ENCODE measurements at regions not wholly inside any gene's neighbourhood (a gene's known extent, or its start where the extent isn't known, plus 50 kb on each side); places are given as distances from the start of the nearest gene placed in this dataset.
"Not testable (repeated sequence)": the region's sequence is repeated elsewhere in the genome, so short reads cannot be mapped to it uniquely, and the experiment has no call there.

- no peaks in the 10 kb centered on the region for H3K36me3 Mint-ChIP-seq
- peaks cover 3% of the 10 kb centered on the region for H3K27me3 Mint-ChIP-seq
Observed at GRCh38 chr5:110977915-110978314, 93.6 kb upstream of the TSLP start.

GRCh38 chr5:110985882-110986281, 85.6 kb upstream of the TSLP start:
- H3K4me1 Mint-ChIP-seq (ENCODE audit: unreplicated experiment); DNase-seq (ENCODE audit: extremely low spot score, unreplicated experiment); H3K4me3 Mint-ChIP-seq; H3K36me3 Mint-ChIP-seq; H3K27me3 Mint-ChIP-seq; H3K27ac Mint-ChIP-seq; H3K9me3 Mint-ChIP-seq: not testable (repeated sequence)

More at GRCh38 chr5:110977915-110978314, 93.6 kb upstream of the TSLP start:
- no peak for TF ChIP-seq CTCF (conservative IDR thresholded peaks at IDR 0.05)
- Mint-ChIP-seq H3K4me1 (ENCODE audit: unreplicated experiment) (no peaks in the 10 kb centered on the region), H3K27ac (no peak overlapping the region), H3K9me3 (no peaks in the 10 kb centered on the region), H3K4me3 (no peak overlapping the region)
- DNase-seq (ENCODE audit: extremely low spot score, unreplicated experiment) = no peak

- H3K4me1 Mint-ChIP-seq (ENCODE audit: unreplicated experiment); H3K27ac Mint-ChIP-seq; H3K4me3 Mint-ChIP-seq; H3K9me3 Mint-ChIP-seq; H3K27me3 Mint-ChIP-seq; H3K36me3 Mint-ChIP-seq; DNase-seq (ENCODE audit: extremely low spot score, unreplicated experiment): not testable (repeated sequence)
Observed at GRCh38 chr5:110987573-110987972, 83.9 kb upstream of the TSLP start.

GRCh38 chr5:110996742-110997141, 74.8 kb upstream of the TSLP start:
- Mint-ChIP-seq H3K27me3 (peaks cover 14% of the 10 kb centered on the region), H3K36me3 (no peaks in the 10 kb centered on the region), H3K9me3 (peaks cover 9% of the 10 kb centered on the region), H3K4me3 (no peak overlapping the region), H3K4me1 (ENCODE audit: unreplicated experiment) (no peaks in the 10 kb centered on the region), H3K27ac (no peak overlapping the region)
- no peak for TF ChIP-seq CTCF (conservative IDR thresholded peaks at IDR 0.05)
- DNase-seq (ENCODE audit: extremely low spot score, unreplicated experiment) = no peak

- TF ChIP-seq CTCF (conservative IDR thresholded peaks at IDR 0.05) = no peak
- H3K4me1 Mint-ChIP-seq (ENCODE audit: unreplicated experiment) = no peaks in the 10 kb centered on the region
- DNase-seq (ENCODE audit: extremely low spot score, unreplicated experiment) = no peak
- no peak overlapping the region for H3K4me3 Mint-ChIP-seq
- H3K9me3 Mint-ChIP-seq = peaks cover 9% of the 10 kb centered on the region
- no peak overlapping the region for H3K27ac Mint-ChIP-seq
- peaks cover 12% of the 10 kb centered on the region for H3K27me3 Mint-ChIP-seq
- no peaks in the 10 kb centered on the region for H3K36me3 Mint-ChIP-seq
Observed at GRCh38 chr5:111002036-111002435, 69.5 kb upstream of the TSLP start.

- H3K27me3 Mint-ChIP-seq = peaks cover 9% of the 10 kb centered on the region
- no peak overlapping the region for H3K4me3 Mint-ChIP-seq
- TF ChIP-seq CTCF (conservative IDR thresholded peaks at IDR 0.05) = no peak
- H3K27ac Mint-ChIP-seq = no peak overlapping the region
- no peaks in the 10 kb centered on the region for H3K4me1 Mint-ChIP-seq (ENCODE audit: unreplicated experiment)
- peaks cover 9% of the 10 kb centered on the region for H3K9me3 Mint-ChIP-seq
- no peaks in the 10 kb centered on the region for H3K36me3 Mint-ChIP-seq
- DNase-seq (ENCODE audit: extremely low spot score, unreplicated experiment) = no peak
Observed at GRCh38 chr5:111003623-111004022, 67.9 kb upstream of the TSLP start.

GRCh38 chr5:111004291-111004690, 67.2 kb upstream of the TSLP start:
- no peak for DNase-seq (ENCODE audit: extremely low spot score, unreplicated experiment)
- Mint-ChIP-seq H3K4me3 (no peak overlapping the region), H3K27me3 (peaks cover 8% of the 10 kb centered on the region), H3K9me3 (peaks cover 9% of the 10 kb centered on the region), H3K36me3 (no peaks in the 10 kb centered on the region), H3K27ac (no peak overlapping the region), H3K4me1 (ENCODE audit: unreplicated experiment) (no peaks in the 10 kb centered on the region)
- no peak for TF ChIP-seq CTCF (conservative IDR thresholded peaks at IDR 0.05)

Measured in type B pancreatic cell (in vitro differentiated cells).